Muscle layer of duodenum (tissue), 2 donors: ENCODE measurements at regions not wholly inside any gene's neighbourhood (a gene's known extent, or its start where the extent isn't known, plus 50 kb on each side); places are given as distances from the start of the nearest gene placed in this dataset.

Experiments
- H3K27ac ChIP-seq: one replicate; pipeline ENCODE4 v1.7.0; 2013; ENCODE audit warnings: mild to moderate bottlenecking, low read length
- H3K27me3 ChIP-seq: one replicate; pipeline ENCODE4 v1.7.0; 2013; ENCODE audit warnings: low read depth, mild to moderate bottlenecking, control low read depth, low read length
- H3K36me3 ChIP-seq, 2 donors: one replicate each; pipeline ENCODE4 v1.7.0; 2013; ENCODE audit warnings: low read length in 2 of 2, control low read depth in 1 of 2, mild to moderate bottlenecking in 1 of 2; ENCODE audit not compliant: insufficient read depth in 2 of 2, control insufficient read depth in 1 of 2
- H3K4me1 ChIP-seq, 2 donors: one replicate each; pipeline ENCODE4 v1.7.0; 2013; ENCODE audit warnings: low read length in 2 of 2, mild to moderate bottlenecking in 2 of 2, control low read depth in 1 of 2, moderate library complexity in 1 of 2; ENCODE audit not compliant: insufficient read depth in 2 of 2, control insufficient read depth in 1 of 2
- H3K4me3 ChIP-seq, 2 donors: one replicate each; pipeline ENCODE4 v1.7.0; 2013; ENCODE audit warnings: low read length in 2 of 2, low read depth in 1 of 2, mild to moderate bottlenecking in 1 of 2
- H3K9me3 ChIP-seq, 2 donors: one replicate each; pipeline ENCODE4 v1.7.0; 2013; ENCODE audit warnings: low read length in 2 of 2, control low read depth in 1 of 2, mild to moderate bottlenecking in 1 of 2; ENCODE audit not compliant: control insufficient read depth in 1 of 2
- donor health status: healthy.

- H3K27ac ChIP-seq, result no peak overlapping the region
- H3K27me3 ChIP-seq, result no peaks in the 10 kb centered on the region
- no peaks in the 10 kb centered on the region for H3K36me3 ChIP-seq
- no peaks in the 10 kb centered on the region for H3K4me1 ChIP-seq
- H3K4me3 ChIP-seq, result no peak overlapping the region
- no peaks in the 10 kb centered on the region for H3K9me3 ChIP-seq
Observed at GRCh38 chr18:10111944-10112343, 198.1 kb downstream of the VAPA start.

GRCh38 chr18:10113121-10114022 is 199.6 kb downstream of the VAPA start:
- Histone ChIP-seq H3K9me3 (no peaks in the 10 kb centered on the region), H3K4me1 (no peaks in the 10 kb centered on the region), H3K27me3 (no peaks in the 10 kb centered on the region), H3K36me3 (no peaks in the 10 kb centered on the region), H3K4me3 (no peak overlapping the region), H3K27ac (no peak overlapping the region)

- Histone ChIP-seq H3K4me1 (no peaks in the 10 kb centered on the region), H3K4me3 (no peak overlapping the region), H3K36me3 (no peaks in the 10 kb centered on the region), H3K27me3 (no peaks in the 10 kb centered on the region), H3K9me3 (peaks cover 0 to 7% of the 10 kb centered on the region in 2 donors), H3K27ac (no peak overlapping the region)
Observed at GRCh38 chr18:10114717-10115463, 201.1 kb downstream of the VAPA start.

- Histone ChIP-seq H3K4me3 (no peak overlapping the region), H3K27me3 (no peaks in the 10 kb centered on the region), H3K27ac (no peak overlapping the region), H3K36me3 (no peaks in the 10 kb centered on the region), H3K9me3 (peaks cover 0 to 7% of the 10 kb centered on the region in 2 donors), H3K4me1 (no peaks in the 10 kb centered on the region)
Observed at GRCh38 chr18:10116574-10116973, 202.8 kb downstream of the VAPA start.

- Histone ChIP-seq H3K4me1 (peaks cover 0 to 4% of the 10 kb centered on the region in 2 donors), H3K36me3 (no peaks in the 10 kb centered on the region), H3K9me3 (peaks cover 0 to 7% of the 10 kb centered on the region in 2 donors)
Observed at GRCh38 chr18:10119528-10119927, 205.7 kb downstream of the VAPA start.

GRCh38 chr18:10119991-10120390 is 206.2 kb downstream of the VAPA start:
- Histone ChIP-seq H3K9me3 (peaks cover 0 to 7% of the 10 kb centered on the region in 2 donors), H3K27me3 (no peaks in the 10 kb centered on the region), H3K36me3 (no peaks in the 10 kb centered on the region), H3K27ac (no peak overlapping the region), H3K4me3 (no peak overlapping the region), H3K4me1 (peaks cover 0 to 4% of the 10 kb centered on the region in 2 donors)

More at GRCh38 chr18:10119528-10119927, 205.7 kb downstream of the VAPA start:
- H3K27ac ChIP-seq, result no peak overlapping the region
- H3K27me3 ChIP-seq, result no peaks in the 10 kb centered on the region
- no peak overlapping the region for H3K4me3 ChIP-seq

GRCh38 chr18:10120622-10121021 is 206.8 kb downstream of the VAPA start:
- H3K36me3 ChIP-seq, result no peaks in the 10 kb centered on the region
- H3K9me3 ChIP-seq, result peaks cover 0 to 7% of the 10 kb centered on the region in 2 donors
- H3K4me3 ChIP-seq, result no peak overlapping the region
- H3K27ac ChIP-seq, result no peak overlapping the region
- H3K27me3 ChIP-seq, result no peaks in the 10 kb centered on the region
- peaks cover 0 to 4% of the 10 kb centered on the region in 2 donors for H3K4me1 ChIP-seq

GRCh38 chr18:10121028-10121427 is 207.2 kb downstream of the VAPA start:
- H3K36me3 ChIP-seq, result no peaks in the 10 kb centered on the region
- H3K9me3 ChIP-seq, result peaks cover 0 to 7% of the 10 kb centered on the region in 2 donors
- no peak overlapping the region for H3K27ac ChIP-seq
- H3K4me1 ChIP-seq, result peaks cover 0 to 4% of the 10 kb centered on the region in 2 donors
- H3K4me3 ChIP-seq, result no peak overlapping the region
- H3K27me3 ChIP-seq, result no peaks in the 10 kb centered on the region

- H3K27ac ChIP-seq, result no peak overlapping the region
- peaks cover 0 to 4% of the 10 kb centered on the region in 2 donors for H3K4me1 ChIP-seq
- no peaks in the 10 kb centered on the region for H3K36me3 ChIP-seq
- no peak overlapping the region for H3K4me3 ChIP-seq
- peaks cover 0 to 7% of the 10 kb centered on the region in 2 donors for H3K9me3 ChIP-seq
- H3K27me3 ChIP-seq, result no peaks in the 10 kb centered on the region
Observed at GRCh38 chr18:10121786-10122515, 208.1 kb downstream of the VAPA start.

- Histone ChIP-seq H3K9me3 (peaks cover 0 to 7% of the 10 kb centered on the region in 2 donors), H3K27ac (no peak overlapping the region), H3K4me3 (no peak overlapping the region), H3K4me1 (peaks cover 0 to 4% of the 10 kb centered on the region in 2 donors), H3K27me3 (no peaks in the 10 kb centered on the region), H3K36me3 (no peaks in the 10 kb centered on the region)
Observed at GRCh38 chr18:10122988-10123950, 209.5 kb downstream of the VAPA start.
